ENCODE measurements at regions not wholly inside any gene's neighbourhood (a gene's known extent, or its start where the extent isn't known, plus 50 kb on each side); places are given as distances from the start of the nearest gene placed in this dataset.

- no peak for DNase-seq
These were observed 196.9 kb upstream of the BTG1 start for GRCh38 chr12:92342574-92342973.

DNA sequence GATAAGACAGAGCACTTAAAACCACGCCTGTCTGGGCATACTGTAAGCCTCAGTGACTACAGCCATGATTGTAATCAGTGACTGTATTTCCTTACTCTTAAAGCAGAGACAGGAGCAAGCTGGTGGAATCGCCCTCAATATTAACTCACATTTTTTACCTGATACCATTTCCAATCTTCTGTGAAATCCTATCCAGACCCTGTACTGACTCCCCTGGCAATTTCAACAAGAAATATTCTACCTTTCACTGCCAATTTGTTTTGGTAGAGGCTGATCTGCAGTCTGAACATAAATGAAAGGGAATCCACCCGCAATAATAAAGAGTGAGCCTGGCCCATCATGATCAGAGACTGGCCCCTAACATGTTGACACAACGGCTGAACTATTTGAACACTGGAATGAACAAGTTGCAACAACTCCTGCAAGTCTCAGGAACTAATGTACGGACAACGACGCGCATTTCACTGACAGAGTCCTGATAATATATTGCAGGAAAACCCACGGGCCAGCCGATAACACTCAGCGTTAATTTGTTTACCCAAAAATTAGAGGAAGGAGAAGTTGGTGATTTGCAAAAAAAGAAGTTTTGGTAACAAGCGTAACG lies 195.5 kb upstream of the BTG1 start:
- DNase-seq, result no peak

DNA sequence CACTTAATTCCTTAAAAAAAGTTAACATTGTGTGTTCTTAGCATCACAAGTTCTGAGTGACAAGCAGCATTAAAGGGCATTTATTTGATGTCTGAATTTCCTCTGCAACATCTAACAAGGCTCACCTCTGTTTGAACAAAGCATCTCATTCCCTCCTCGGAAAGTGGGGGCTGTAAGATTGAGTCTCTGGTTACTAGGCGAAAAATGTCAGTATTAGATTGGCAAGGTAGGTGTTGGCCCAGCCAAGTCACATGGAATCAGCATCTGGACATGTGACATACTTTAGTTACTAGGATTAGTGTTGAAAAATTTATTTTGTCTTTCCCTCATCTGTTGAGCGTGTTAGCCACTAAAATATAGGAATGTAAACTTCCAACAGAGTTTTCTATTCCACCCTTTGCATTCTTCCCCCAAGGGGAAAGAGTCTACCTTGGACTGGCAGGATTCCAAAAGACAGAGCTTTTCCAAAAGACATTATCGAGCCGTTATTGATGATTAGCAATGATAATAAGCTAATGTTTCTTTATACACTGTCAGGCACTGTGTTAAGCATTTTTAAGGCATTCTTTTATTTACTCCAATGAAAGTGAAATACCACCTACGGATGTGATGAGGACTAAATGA lies 194.9 kb upstream of the BTG1 start:
- DNase-seq, result no peak

GRCh38 chr12:92340003-92340402 lies 194.4 kb upstream of the BTG1 start:
- no peak for DNase-seq

- no peak for DNase-seq
These were observed 193.7 kb upstream of the BTG1 start for GRCh38 chr12:92339198-92339821.

DNA sequence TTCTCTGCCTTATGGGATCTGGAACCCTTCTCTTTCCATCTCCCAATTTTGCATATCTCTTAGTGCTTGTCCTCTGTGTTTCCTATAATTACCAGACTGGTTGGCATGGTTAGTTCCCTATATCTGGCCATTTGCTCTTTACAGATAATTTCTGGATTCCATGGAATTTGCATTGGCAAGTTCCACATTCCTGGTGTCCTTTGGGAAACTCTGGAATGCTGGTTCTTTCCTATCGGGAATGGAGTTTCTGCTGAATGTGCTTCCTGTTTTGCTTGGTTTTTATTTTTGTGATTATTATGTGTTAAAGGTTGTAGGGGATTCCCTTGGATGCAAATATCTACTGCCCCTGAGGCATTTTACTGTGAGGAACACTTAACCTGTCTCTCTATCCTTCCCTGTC lies 193.0 kb upstream of the BTG1 start:
- no peak for DNase-seq

GRCh38 chr12:92338102-92338501 lies 192.5 kb upstream of the BTG1 start:
- DNase-seq, result no peak

DNA sequence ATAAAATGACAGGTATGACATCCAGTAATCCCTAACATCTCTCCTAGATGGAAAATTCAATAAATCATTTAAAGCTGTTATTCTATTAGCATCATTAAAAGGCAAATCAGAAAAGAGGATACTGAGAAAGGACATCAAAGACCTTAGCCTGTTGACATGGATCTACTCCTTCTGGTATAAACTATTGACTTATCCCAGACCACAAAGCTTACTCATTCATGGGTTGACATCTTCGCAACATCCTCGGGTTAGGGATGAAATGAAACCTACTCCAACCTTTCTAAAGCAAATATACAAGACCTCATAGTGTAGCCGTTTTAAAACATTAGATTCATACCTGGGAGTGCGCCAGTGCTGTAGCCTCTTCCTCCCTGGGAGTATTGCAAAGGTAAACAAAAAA lies 191.5 kb upstream of the BTG1 start:
- DNase-seq, result no peak

DNA sequence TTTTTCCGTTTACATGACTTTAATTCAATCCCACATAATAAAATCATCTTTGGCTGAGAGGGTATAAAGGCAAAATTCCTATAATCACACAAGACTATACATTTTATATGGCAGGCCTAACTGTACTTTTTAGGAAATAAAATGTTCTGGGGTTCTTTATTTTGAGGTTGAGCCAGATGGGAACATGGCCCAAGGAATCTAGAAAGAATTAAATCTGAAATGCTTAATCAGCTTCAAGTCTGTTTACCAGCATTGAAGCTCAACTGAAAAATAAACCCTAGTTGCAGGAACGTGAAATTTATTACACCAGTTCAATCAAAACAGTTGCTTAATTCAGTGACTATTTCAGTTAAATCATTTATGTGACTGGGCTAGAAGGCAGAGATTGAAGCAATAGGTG lies 191.0 kb upstream of the BTG1 start:
- DNase-seq, result no peak

DNA sequence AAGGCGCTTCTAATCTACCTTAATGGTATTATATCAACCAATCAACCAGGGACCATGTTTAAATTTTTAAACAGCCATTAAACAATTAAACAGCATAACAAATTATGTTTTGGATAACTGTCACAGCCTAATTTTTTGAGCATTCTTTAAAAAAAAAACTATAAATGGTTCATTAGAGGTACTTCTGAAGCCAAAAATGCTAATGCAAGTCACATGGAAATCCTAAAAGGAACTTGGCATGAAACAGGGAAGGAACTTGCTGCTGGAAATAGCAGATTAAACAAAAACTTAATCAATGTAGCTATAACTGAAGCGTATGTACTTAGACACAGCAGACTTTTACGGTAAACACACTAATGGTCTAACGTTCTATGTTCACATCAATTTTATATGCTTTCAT lies 190.2 kb upstream of the BTG1 start:
- DNase-seq, result no peak

GRCh38 chr12:92334552-92334951 lies 188.9 kb upstream of the BTG1 start:
- no peak for DNase-seq

DNA sequence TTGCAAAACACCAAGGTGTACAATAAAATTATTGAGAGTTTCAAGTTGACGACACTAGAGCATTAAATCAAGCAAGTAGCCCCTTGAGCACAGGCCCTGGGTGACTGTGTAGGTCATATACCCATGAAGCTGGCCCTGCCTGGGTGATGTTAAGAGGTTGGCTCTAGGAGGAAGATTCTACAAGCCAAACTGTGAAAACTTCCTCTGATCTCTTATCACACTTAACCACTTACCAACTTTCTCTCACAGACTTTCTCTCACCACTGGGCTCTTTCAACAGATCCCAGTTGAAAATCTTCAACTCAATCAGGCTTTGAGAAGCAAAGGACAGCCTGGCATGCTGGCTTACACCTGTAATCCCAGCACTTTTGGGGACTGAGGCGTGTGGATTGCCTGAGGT lies 186.9 kb upstream of the BTG1 start:
- no peak for DNase-seq

DNA sequence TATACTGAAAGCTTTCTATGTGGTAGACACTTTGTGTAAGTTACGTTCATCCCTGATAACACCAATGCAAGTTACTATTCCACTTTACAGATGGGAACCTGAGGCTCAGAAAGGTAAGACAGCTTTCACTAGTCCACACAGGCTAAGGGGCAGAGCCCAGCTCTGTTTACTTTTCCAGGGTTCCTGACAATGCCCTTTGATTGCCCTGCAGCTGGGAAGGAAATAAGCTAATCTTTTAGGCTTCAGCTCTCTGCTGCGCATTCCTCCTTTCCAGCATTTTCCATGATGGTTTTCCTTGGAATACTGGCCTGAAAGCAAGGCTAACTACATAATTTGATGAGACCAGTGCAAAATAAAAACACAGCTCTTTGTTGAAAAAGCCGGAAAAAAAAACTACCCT lies 185.7 kb upstream of the BTG1 start:
- DNase-seq, result no peak

GRCh38 chr12:92330654-92331053 lies 185.0 kb upstream of the BTG1 start:
- no peak for DNase-seq

GRCh38 chr12:92326877-92327276 lies 181.2 kb upstream of the BTG1 start:
- DNase-seq, result no peak

- DNase-seq, result no peak
These were observed 179.3 kb upstream of the BTG1 start for GRCh38 chr12:92324849-92325500.

- DNase-seq, result no peak
These were observed 166.9 kb upstream of the BTG1 start for GRCh38 chr12:92312463-92312964.

- no peak for DNase-seq
These were observed 158.9 kb upstream of the BTG1 start for GRCh38 chr12:92304371-92305055.

- no peak for DNase-seq
These were observed 156.6 kb upstream of the BTG1 start for GRCh38 chr12:92302041-92302829.

GRCh38 chr12:92301356-92301755 lies 155.7 kb upstream of the BTG1 start:
- DNase-seq, result no peak

DNA sequence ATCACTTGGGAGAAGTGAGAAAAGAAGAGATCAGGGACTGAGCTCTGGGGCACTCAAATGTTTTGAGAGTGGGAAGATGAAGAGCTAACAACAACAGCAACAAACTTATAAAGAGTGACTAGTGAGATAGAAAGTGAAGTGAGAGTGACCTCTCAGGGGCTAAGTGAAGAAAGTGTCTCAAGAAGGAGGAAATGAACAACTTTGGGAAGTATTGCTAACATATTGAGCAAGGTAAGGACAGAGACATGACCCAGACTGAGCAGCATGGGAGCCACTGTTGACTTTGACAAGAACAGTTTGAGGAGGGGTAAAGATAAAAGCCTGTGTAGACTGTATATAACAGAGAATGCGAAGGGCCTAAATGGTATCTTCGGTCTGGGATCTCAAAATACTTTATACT lies 155.1 kb upstream of the BTG1 start:
- no peak for DNase-seq

GRCh38 chr12:92299744-92300143 lies 154.1 kb upstream of the BTG1 start:
- DNase-seq, result no peak
